GM23338 (cell line): ENCODE measurements at regions not wholly inside any gene's neighbourhood (a gene's known extent, or its start where the extent isn't known, plus 50 kb on each side); places are given as distances from the start of the nearest gene placed in this dataset.

Source experiments
- ATAC-seq: fragments of 200-7000 bp; cut with Tn5 transposase; 3 replicates; pipeline ENCODE4 v1.9.1; 2020
- DNase-seq: peaks from one replicate; pipeline ENCODE4 v3.0.0-alpha.2; 2015; ENCODE audit warnings: low spot score
- H2AFZ ChIP-seq: fragments of 200-600 bp; sonication (generic); 2 replicates; pipeline ENCODE4 v1.8.0; 2016; ENCODE audit warnings: antibody characterized with exemption, mild to moderate bottlenecking, moderate library complexity
- H3F3A ChIP-seq: fragments of 200-600 bp; sonication (generic); replicated peaks from 2 replicates; pipeline ENCODE4 v1.8.0; 2017; ENCODE audit warnings: antibody characterized with exemption, mixed run types, low read depth
- H3K27ac ChIP-seq: fragments of 200-600 bp; sonication (generic); 2 replicates; pipeline ENCODE4 v1.6.1; 2016; ENCODE audit warnings: low read depth
- H3K27me3 ChIP-seq: fragments of 200-600 bp; sonication (generic); 2 replicates; pipeline ENCODE4 v1.8.0; 2016; ENCODE audit warnings: mild to moderate bottlenecking, mixed run types, moderate library complexity; ENCODE audit not compliant: insufficient read depth
- H3K36me3 ChIP-seq: fragments of 200-600 bp; sonication (generic); 2 replicates; pipeline ENCODE4 v1.8.0; 2016; ENCODE audit warnings: mild to moderate bottlenecking; ENCODE audit not compliant: insufficient read depth
- H3K4me1 ChIP-seq: fragments of 200-600 bp; sonication (generic); 2 replicates; pipeline ENCODE4 v1.8.0; 2016; ENCODE audit warnings: mild to moderate bottlenecking, moderate library complexity; ENCODE audit not compliant: insufficient read depth
- H3K4me2 ChIP-seq: fragments of 200-600 bp; sonication (generic); 2 replicates; pipeline ENCODE4 v1.7.1; 2017; ENCODE audit warnings: mixed run types
- H3K4me3 ChIP-seq: fragments of 200-600 bp; sonication (generic); 2 replicates; pipeline ENCODE4 v1.6.1; 2016; ENCODE audit warnings: mixed run types
- H3K79me2 ChIP-seq: fragments of 200-600 bp; sonication (generic); replicated peaks from 2 replicates; pipeline ENCODE4 v1.8.0; 2017; ENCODE audit warnings: mild to moderate bottlenecking; ENCODE audit not compliant: insufficient read depth
- H3K9me2 ChIP-seq: fragments of 200-600 bp; sonication (generic); 2 replicates; pipeline ENCODE4 v1.8.0; 2017; ENCODE audit not compliant: insufficient read depth
- H4K20me1 ChIP-seq: fragments of 200-600 bp; sonication (generic); replicated peaks from 2 replicates; pipeline ENCODE4 v1.8.0; 2017; ENCODE audit warnings: mild to moderate bottlenecking; ENCODE audit not compliant: insufficient read depth
- H3K27ac Mint-ChIP-seq: 2 replicates; pipeline ENCODE4 v1.8.0; 2020; ENCODE audit warnings: inconsistent platforms, mild to moderate bottlenecking, moderate library complexity, mixed read lengths
- H3K27me3 Mint-ChIP-seq: 3 replicates; pipeline ENCODE4 v1.8.0; 2022; ENCODE audit warnings: low read depth, mild to moderate bottlenecking, moderate library complexity, mixed read lengths, inconsistent platforms; ENCODE audit not compliant: insufficient read depth, poor library complexity
- H3K36me3 Mint-ChIP-seq: 3 replicates; pipeline ENCODE4 v1.8.0; 2021; ENCODE audit warnings: low read depth, mild to moderate bottlenecking, inconsistent platforms, moderate library complexity, mixed read lengths
- H3K4me1 Mint-ChIP-seq: 3 replicates; pipeline ENCODE4 v1.8.0; 2020; ENCODE audit warnings: mild to moderate bottlenecking, inconsistent platforms, mixed read lengths
- H3K4me3 Mint-ChIP-seq: 3 replicates; pipeline ENCODE4 v1.8.0; 2021; ENCODE audit warnings: moderate library complexity, mild to moderate bottlenecking, inconsistent platforms, mixed read lengths
- H3K9me3 Mint-ChIP-seq: 3 replicates; pipeline ENCODE4 v1.8.0; 2020; ENCODE audit warnings: moderate library complexity, mild to moderate bottlenecking, inconsistent platforms, mixed read lengths
- CREB1 ChIP-seq: fragments of 250-450 bp; sonication (Bioruptor Pico); IDR thresholded peaks from 2 replicates; pipeline ENCODE4 v1.5.0; 2020; ENCODE audit warnings: low read depth, mild to moderate bottlenecking, moderate library complexity
- CTCF ChIP-seq, 2 experiments: fragments of 200-600 bp in 1 of 2; sonication (generic) in 1 of 2; conservative IDR thresholded peaks; 2 replicates each; pipeline versions ENCODE4 v1.5.1 to v1.6.1; 2016 to 2017; ENCODE audit warnings: antibody characterized with exemption in 2 of 2, low read depth in 2 of 2, mild to moderate bottlenecking in 2 of 2, moderate library complexity in 1 of 2
- ETS1 ChIP-seq: IDR thresholded peaks from 2 replicates; pipeline ENCODE4 v1.6.1; 2016; ENCODE audit warnings: antibody characterized with exemption
- EZH2 ChIP-seq: fragments of 200-600 bp; sonication (generic); IDR thresholded peaks from one replicate; pipeline ENCODE4 v1.8.0; 2017; ENCODE audit warnings: antibody characterized with exemption, mild to moderate bottlenecking, low read depth; ENCODE audit not compliant: unreplicated experiment
- EZH2phosphoT487 ChIP-seq: fragments of 200-600 bp; sonication (generic); IDR thresholded peaks from one replicate; pipeline ENCODE4 v1.8.1; 2018; ENCODE audit warnings: antibody characterized with exemption; ENCODE audit not compliant: unreplicated experiment
- NANOG ChIP-seq: IDR thresholded peaks from 2 replicates; pipeline ENCODE4 v1.6.1; 2016; ENCODE audit warnings: antibody characterized with exemption, borderline replicate concordance
- POLR2AphosphoS5 ChIP-seq: IDR thresholded peaks from 2 replicates; pipeline ENCODE4 v1.6.1; 2016; ENCODE audit warnings: antibody characterized with exemption, low read depth
- ZNF114 ChIP-seq: fragments of 250-450 bp; sonication (Bioruptor Pico); IDR thresholded peaks from 2 replicates; pipeline ENCODE4 v1.5.0; 2020; ENCODE audit warnings: mild to moderate bottlenecking, moderate library complexity
- ZNF331 ChIP-seq: fragments of 250-450 bp; sonication (Bioruptor Pico); IDR thresholded peaks from 2 replicates; pipeline ENCODE4 v1.5.0; 2020; ENCODE audit warnings: low read depth, mild to moderate bottlenecking, moderate library complexity
- ZNF462 ChIP-seq: fragments of 250-450 bp; sonication (Bioruptor Pico); IDR thresholded peaks from 2 replicates; pipeline ENCODE4 v1.5.0; 2020; ENCODE audit warnings: mild to moderate bottlenecking, moderate library complexity

- DNase-seq, result no peak
- Mint-ChIP-seq H3K9me3 (peaks cover 2% of the 10 kb centered on the region; the same call in 1 of the 3 replicates), H3K27ac (no peak overlapping the region), H3K36me3 (no peaks in the 10 kb centered on the region), H3K27me3 (no peaks in the 10 kb centered on the region), H3K4me3 (no peak overlapping the region), H3K4me1 (peaks cover 9% of the 10 kb centered on the region; the same call in 2 of the 3 replicates)
- no peaks in the 10 kb centered on the region for H3K27me3 ChIP-seq
- no peak overlapping the region for H3K4me2 ChIP-seq
- no peaks in the 10 kb centered on the region for H4K20me1 ChIP-seq
- no peak overlapping the region for H3K27ac ChIP-seq
- ATAC-seq, result no peak
- H2AFZ ChIP-seq, result peak overlapping the region; percentile 84
- no peaks in the 10 kb centered on the region for H3K36me3 ChIP-seq
- TF ChIP-seq CTCF (conservative IDR thresholded peaks at IDR 0.05; ENCODE audit: low read depth in 2 of 2) (no peak), EZH2 (no peak), NANOG (no peak), ETS1 (no peak), ZNF114 (CRISPR knock-in tag) (no peak), ZNF462 (CRISPR knock-in tag) (no peak), CREB1 (CRISPR knock-in tag) (no peak), ZNF331 (CRISPR knock-in tag) (no peak), EZH2phosphoT487 (no peak), POLR2AphosphoS5 (no peak)
- H3K79me2 ChIP-seq, result no peaks in the 10 kb centered on the region
- H3F3A ChIP-seq, result no peaks in the 10 kb centered on the region
- peaks cover 11% of the 10 kb centered on the region for H3K9me2 ChIP-seq
- H3K4me1 ChIP-seq, result peaks cover 4% of the 10 kb centered on the region
- H3K4me3 ChIP-seq, result no peak overlapping the region
Measured at GRCh38 chr3:90011131-90011530, 903.7 kb downstream of the EPHA3 start.
